ENCODE measurements at regions not wholly inside any gene's neighbourhood (a gene's known extent, or its start where the extent isn't known, plus 50 kb on each side); places are given as distances from the start of the nearest gene placed in this dataset.

DNA sequence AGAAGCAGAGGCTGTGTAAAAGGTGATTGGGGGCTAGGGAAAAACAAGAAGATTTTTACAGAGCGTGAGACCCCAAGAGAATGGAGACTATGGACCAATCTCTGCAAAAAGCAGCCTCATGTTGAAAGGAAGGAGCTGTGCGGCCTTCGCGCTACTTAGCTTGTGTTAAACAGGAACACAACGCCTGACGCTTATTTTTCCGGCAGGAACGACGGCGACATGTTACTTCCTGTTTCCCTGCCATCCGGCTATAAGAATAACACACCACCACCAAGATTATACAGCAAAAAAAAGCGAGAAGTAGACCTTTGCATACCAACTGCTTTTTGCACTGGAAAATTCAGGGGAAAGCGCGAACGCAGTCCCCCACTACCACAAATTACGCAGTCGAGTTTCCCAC is 272.7 kb downstream of the FAM72C start:
- TF ChIP-seq CTCF (conservative IDR thresholded peaks at IDR 0.05; ENCODE audit: low read depth in 2 of 2) (no peak), EZH2 (IDR thresholded peaks at IDR 0.05; ENCODE audit: low read depth, unreplicated experiment) (no peak), POLR2AphosphoS5 (IDR thresholded peaks at IDR 0.05; ENCODE audit: low read depth) (0 out of 2 replicates have a peak, but pooled peaks have one; percentile 11), EZH2phosphoT487 (IDR thresholded peaks at IDR 0.05; ENCODE audit: unreplicated experiment) (no peak)

Measured in GM23338 (cell line).